ENCODE measurements at regions not wholly inside any gene's neighbourhood (a gene's known extent, or its start where the extent isn't known, plus 50 kb on each side); places are given as distances from the start of the nearest gene placed in this dataset.
"Not testable (repeated sequence)": the region's sequence is repeated elsewhere in the genome, so short reads cannot be mapped to it uniquely, and the experiment has no call there.

DNA sequence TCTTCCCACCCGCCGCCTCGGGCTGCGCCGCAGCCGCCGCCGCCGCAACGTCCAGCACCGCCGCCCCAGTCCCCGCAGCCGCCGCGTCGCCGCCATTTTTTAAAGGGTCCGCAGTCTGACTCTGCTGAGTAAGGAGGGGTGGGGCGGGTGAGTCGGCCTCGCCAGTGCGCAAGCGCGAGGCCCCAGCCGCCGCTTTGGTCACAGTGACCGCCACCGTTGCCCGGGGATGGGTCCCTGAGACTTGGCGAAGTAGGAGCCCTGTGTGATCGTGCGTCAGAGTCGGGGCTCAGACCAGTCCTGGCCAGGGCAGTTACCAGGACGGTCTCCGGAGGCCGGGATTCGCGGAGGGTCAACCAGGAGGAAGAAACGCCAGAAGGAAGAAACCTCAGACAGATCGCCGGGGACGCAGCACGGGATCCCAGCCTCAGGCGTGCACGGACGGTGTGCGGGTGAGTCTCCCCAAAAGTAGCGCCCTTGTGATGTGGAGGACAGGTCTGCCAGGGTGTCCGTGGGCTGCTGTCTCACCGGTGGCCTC is 1414.2 kb upstream of the PCDH10 start:
- DNase-seq (ENCODE audit: low read depth), result not testable (repeated sequence)

DNA sequence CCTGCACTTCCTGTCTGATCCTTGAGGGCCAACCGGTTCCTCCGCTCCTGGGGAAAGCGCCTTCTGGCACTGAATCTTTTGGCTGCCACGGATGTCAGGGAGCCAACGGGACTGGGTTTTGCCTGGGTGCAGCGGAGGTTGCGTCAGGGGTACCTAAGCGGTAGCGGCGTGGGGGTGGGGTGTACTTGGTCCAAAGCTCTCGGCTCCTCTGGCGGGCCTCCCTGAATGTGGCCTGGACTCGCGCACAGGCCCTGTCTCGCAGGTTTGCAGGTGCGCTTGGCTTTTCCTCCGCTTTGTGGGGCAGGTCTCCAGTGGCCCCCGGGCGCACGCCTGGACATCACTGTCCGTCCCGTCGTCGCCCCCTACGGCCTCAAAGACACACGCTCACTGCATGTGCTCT is 1410.1 kb upstream of the PCDH10 start:
- DNase-seq (ENCODE audit: low read depth), result not testable (repeated sequence)

DNA sequence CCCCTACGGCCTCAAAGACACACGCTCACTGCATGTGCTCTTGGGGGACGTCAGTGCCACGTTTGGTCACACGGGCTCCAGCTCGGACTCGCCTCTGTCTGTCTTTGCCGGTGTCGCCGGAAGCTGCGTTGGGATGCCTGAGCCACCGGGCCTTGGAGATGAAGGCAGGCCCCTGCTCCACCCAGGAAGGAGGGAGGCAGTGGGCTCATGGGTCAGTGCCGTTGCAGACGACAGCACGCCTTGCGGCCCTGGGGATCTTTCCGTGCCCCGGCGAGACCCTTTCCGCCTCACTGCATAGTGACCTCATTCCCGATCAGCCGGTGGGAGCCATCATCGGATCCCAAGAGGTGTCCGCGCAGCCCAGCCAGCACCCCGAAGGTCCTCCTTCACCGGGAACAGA is 1407.3 kb upstream of the PCDH10 start:
- not testable (repeated sequence) for DNase-seq (ENCODE audit: low read depth)

DNA sequence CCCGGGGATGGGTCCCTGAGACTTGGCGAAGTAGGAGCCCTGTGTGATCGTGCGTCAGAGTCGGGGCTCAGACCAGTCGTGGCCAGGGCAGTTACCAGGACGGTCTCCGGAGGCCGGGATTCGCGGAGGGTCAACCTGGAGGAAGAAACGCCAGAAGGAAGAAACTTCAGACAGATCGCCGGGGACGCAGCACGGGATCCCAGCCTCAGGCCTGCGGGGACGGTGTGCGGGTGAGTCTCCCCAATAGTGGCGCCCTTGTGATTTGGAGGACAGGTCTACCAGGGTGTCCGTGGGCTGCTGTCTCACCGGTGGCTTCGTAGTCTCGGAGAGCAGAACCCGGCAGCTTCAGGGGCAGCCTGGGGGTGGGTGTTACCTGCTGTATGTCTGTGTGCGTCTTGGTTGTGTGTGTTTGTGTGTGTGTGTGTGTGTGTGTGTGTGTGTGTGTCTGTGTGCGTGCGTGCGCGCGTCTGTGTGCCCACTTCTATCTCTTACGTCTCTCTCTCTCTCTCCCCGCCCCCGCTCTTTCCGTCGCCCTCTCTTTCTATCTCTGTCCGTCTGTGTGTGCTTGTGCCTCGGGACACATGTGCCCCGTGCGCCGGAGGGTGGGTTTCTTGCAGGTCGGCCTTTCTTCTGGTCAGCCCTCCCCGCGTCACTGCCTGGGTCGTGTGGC is 1406.4 kb upstream of the PCDH10 start:
- DNase-seq (ENCODE audit: low read depth), result not testable (repeated sequence)

DNA sequence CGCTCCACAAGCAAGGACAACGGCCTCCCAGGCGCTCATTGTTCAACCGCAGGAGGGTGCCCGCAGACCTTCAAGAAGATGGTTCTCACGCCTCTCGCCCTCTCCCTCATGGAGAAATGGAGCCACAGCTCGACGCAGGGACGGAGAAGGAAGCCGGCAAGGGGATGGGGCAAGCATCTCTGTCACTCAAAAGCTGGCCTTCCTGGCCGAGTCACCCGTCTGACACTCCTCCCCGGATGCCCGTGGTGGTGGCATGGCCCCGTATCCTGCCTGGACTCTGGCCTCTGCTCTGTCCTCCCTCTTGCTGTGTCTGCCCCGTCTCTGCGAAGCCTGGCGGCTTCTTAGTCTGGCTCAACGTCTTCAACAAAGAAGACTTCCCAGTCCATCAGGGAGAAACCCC is 1405.7 kb upstream of the PCDH10 start:
- not testable (repeated sequence) for DNase-seq (ENCODE audit: low read depth)

DNA sequence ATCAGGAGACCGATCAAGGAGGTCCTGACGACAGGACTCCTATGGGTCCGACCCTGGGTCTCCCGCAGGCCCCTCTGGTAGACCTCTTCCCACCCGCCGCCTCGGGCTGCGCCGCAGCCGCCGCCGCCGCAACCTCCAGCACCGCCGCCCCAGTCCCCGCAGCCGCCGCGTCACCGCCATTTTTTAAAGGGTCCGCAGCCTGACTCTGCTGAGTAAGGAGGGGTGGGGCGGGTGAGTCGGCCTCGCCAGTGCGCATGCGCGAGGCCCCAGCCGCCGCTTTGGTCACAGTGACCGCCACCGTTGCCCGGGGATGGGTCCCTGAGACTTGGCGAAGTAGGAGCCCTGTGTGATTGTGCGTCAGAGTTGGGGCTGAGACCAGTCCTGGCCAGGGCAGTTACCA is 1401.9 kb upstream of the PCDH10 start:
- not testable (repeated sequence) for DNase-seq (ENCODE audit: low read depth)

DNA sequence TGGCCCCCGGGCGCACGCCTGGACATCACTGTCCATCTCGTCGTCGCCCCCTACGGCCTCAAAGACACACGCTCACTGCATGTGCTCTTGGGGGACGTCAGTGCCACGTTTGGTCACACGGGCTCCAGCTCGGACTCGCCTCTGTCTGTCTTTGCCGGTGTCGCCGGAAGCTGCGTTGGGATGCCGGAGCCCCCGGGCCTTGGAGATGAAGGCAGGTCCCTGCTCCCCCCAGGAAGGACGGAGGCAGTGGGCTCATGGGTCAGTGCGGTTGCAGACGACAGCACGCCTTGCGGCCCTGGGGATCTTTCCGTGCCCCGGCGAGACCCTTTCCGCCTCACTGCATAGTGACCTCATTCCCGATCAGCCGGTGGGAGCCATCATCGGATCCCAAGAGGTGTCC is 1399.9 kb upstream of the PCDH10 start:
- DNase-seq (ENCODE audit: low read depth), result not testable (repeated sequence)

DNA sequence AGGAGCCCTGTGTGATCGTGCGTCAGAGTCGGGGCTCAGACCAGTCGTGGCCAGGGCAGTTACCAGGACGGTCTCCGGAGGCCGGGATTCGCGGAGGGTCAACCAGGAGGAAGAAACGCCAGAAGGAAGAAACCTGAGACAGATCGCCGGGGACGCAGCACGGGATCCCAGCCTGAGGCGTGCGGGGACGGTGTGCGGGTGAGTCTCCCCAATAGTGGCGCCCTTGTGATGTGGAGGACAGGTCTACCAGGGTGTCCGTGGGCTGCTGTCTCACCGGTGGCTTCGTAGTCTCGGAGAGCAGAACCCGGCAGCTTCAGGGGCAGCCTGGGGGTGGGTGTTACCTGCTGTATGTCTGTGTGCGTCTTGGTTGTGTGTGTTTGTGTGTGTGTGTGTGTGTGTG is 1399.1 kb upstream of the PCDH10 start:
- not testable (repeated sequence) for DNase-seq (ENCODE audit: low read depth)

DNA sequence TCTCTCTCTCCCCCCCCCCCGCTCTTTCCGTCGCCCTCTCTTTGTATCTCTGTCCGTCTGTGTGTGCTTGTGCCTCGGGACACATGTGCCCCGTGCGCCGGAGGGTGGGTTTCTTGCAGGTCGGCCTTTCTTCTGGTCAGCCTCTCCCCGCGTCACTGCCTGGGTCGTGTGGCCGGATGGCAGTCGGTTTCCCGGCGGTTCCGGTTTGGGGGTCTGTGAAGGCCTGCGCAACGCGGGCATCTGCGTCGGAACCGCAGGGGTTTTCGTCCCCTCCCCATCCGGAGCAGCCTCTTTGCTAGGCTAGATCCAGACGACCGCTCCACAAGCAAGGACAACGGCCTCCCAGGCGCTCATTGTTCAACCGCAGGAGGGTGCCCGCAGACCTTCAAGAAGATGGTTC is 1398.6 kb upstream of the PCDH10 start:
- not testable (repeated sequence) for DNase-seq (ENCODE audit: low read depth)

DNA sequence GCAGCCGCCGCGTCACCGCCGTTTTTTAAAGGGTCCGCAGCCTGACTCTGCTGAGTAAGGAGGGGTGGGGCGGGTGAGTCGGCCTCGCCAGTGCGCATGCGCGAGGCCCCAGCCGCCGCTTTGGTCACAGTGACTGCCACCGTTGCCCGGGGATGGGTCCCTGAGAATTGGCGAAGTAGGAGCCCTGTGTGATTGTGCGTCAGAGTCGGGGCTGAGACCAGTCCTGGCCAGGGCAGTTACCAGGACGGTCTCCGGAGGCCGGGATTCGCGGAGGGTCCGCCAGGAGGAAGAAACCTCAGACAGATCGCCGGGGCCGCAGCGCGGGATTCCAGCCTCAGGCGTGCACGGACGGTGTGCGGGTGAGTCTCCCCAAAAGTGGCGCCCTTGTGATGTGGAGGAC is 1386.9 kb upstream of the PCDH10 start:
- not testable (repeated sequence) for DNase-seq (ENCODE audit: low read depth)

DNA sequence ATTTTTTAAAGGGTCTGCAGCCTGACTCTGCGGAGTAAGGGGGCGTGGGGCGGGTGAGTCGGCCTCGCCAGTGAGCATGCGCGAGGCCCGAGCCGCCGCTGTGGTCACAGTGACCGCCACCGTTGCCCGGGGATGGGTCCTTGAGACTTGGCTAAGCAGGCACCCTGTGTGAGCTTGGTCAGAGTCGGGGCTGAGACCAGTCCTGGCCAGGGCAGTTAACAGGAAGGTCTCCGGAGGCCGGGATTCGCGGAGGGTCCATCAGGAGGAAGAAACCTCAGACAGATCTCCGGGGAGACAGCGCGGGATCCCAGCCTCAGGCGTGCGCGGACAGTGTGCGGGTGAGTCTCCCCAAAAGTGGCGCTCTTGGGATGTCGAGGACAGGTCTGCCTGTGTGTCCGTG is 1384.4 kb upstream of the PCDH10 start:
- no peak for DNase-seq (ENCODE audit: low read depth)

DNA sequence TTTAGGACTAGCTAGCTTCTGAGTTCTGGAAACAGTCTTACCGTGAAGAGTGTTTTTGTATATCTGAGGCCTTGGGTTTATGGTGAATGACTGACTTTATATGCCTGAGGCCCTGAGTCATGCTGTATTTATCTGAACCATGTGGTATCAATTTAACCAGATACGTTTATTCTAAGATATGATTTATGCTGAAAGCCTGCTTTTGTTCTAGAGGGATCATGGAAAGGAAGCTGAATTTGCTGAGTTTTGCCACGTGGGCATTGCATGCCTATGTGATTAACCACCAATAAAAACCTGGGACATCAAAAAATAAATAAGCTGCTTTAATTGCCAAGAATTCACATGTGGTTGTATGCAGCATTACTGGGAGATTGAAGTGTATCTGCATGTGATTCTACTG is 1374.7 kb upstream of the PCDH10 start:
- DNase-seq (ENCODE audit: low read depth), result peak; percentile 1

DNA sequence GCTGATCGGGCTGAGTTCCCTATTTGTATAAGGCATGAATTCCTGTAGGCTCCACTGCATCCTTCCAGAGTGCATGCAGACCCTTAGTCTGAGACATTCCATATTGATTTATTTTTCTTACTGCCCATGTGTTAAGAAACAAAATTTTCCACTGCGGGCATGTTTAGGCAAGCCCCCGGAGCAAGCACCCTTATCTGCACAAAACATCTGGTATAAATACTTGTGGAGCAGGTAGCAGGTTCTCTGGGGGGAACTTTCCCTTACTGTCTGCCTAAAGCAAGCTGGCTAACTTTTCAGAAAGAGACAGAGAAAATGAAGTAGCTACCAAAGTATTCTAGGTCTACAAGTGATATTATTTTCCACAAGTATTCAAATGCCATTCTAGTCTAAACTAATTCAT is 1338.5 kb upstream of the PCDH10 start:
- not testable (repeated sequence) for DNase-seq (ENCODE audit: low read depth)

Measured in myocyte (in vitro differentiated cells).